HEK293 (cell line): ENCODE measurements at regions not wholly inside any gene's neighbourhood (a gene's known extent, or its start where the extent isn't known, plus 50 kb on each side); places are given as distances from the start of the nearest gene placed in this dataset.

Experiments used
- CTCF ChIP-seq: fragments of 450-650 bp; formaldehyde crosslinking; IDR thresholded peaks from 2 replicates; pipeline ENCODE4 v1.5.1; 2016; ENCODE audit warnings: missing biosample characterization, missing genetic modification characterization
- PRDM6 ChIP-seq: fragments of 450-650 bp; formaldehyde crosslinking; IDR thresholded peaks from 2 replicates; pipeline ENCODE4 v1.5.1; 2017; ENCODE audit warnings: missing biosample characterization, missing genetic modification characterization
- SP2 ChIP-seq: fragments of 450-650 bp; formaldehyde crosslinking; IDR thresholded peaks from 2 replicates; pipeline ENCODE4 v1.5.1; 2016; ENCODE audit warnings: missing biosample characterization, missing genetic modification characterization
- ZNF175 ChIP-seq: fragments of 450-650 bp; formaldehyde crosslinking; IDR thresholded peaks from 2 replicates; pipeline ENCODE4 v1.5.1; 2016; ENCODE audit warnings: missing biosample characterization, missing genetic modification characterization
- ZNF239 ChIP-seq: fragments of 450-650 bp; formaldehyde crosslinking; IDR thresholded peaks from 2 replicates; pipeline ENCODE4 v1.5.1; 2016; ENCODE audit warnings: missing biosample characterization, missing genetic modification characterization
- ZNF292 ChIP-seq: fragments of 450-650 bp; formaldehyde crosslinking; IDR thresholded peaks from 2 replicates; pipeline ENCODE4 v1.5.1; 2016; ENCODE audit warnings: low read depth, missing biosample characterization, missing genetic modification characterization, borderline replicate concordance
- ZNF335 ChIP-seq: fragments of 450-650 bp; formaldehyde crosslinking; conservative IDR thresholded peaks from 2 replicates; pipeline ENCODE4 v1.5.1; 2016; ENCODE audit warnings: missing biosample characterization, missing genetic modification characterization
- ZNF416 ChIP-seq: fragments of 450-650 bp; formaldehyde crosslinking; IDR thresholded peaks from 2 replicates; pipeline ENCODE4 v1.5.1; 2016; ENCODE audit warnings: missing biosample characterization, missing genetic modification characterization
- ZNF510 ChIP-seq: fragments of 450-650 bp; formaldehyde crosslinking; IDR thresholded peaks from 2 replicates; pipeline ENCODE4 v1.5.1; 2018; ENCODE audit warnings: mild to moderate bottlenecking, missing genetic modification characterization, missing biosample characterization; ENCODE audit not compliant: insufficient replicate concordance
- ZNF549 ChIP-seq: fragments of 450-650 bp; IDR thresholded peaks from 2 replicates; pipeline ENCODE4 v1.5.1; 2018; ENCODE audit warnings: missing biosample characterization, missing genetic modification characterization, mild to moderate bottlenecking, inconsistent platforms, moderate library complexity
- ZNF558 ChIP-seq: fragments of 450-650 bp; formaldehyde crosslinking; IDR thresholded peaks from 2 replicates; pipeline ENCODE4 v1.5.1; 2016; ENCODE audit warnings: missing biosample characterization, missing genetic modification characterization

GRCh38 chr4:55272589-55272988 is 73.5 kb upstream of the SRD5A3 start:
- TF ChIP-seq PRDM6 (tag by site-specific recombination) (no peak), ZNF335 (tag by site-specific recombination) (no peak), ZNF239 (tag by site-specific recombination) (no peak), ZNF175 (tag by site-specific recombination) (no peak), CTCF (no peak), ZNF549 (no peak), ZNF416 (no peak), ZNF558 (tag by site-specific recombination) (no peak), ZNF510 (tag by site-specific recombination) (no peak), SP2 (no peak), ZNF292 (tag by site-specific recombination) (no peak)
